Skin of body (tissue), 1 donor: ENCODE measurements at regions not wholly inside any gene's neighbourhood (a gene's known extent, or its start where the extent isn't known, plus 50 kb on each side); places are given as distances from the start of the nearest gene placed in this dataset.
"Not testable (repeated sequence)": the region's sequence is repeated elsewhere in the genome, so short reads cannot be mapped to it uniquely, and the experiment has no call there.

Experiments
- DNase-seq: peaks from one replicate; lab custom pipeline; 2025; lab: John Stamatoyannopoulos, UW

DNA sequence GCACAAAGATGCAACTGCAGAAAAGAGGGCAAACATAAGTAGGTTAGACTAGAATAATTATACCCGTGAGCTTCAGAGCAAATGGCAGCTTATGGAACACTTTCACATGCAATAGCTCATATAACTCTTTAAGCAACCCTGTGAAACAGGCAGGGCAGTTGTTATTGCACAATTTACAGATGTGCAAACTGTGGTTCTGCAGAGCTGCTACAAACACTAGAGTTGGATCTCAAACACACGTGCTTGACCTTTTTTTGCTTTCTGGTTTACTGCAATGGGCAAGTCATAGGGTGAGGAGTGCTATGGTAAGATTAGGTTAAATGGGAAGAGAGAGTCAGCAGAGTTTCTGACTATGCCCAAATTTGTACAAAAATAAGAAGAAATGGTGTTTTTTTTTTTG is 610.8 kb downstream of the GATA3 start:
- no peak for DNase-seq

DNA sequence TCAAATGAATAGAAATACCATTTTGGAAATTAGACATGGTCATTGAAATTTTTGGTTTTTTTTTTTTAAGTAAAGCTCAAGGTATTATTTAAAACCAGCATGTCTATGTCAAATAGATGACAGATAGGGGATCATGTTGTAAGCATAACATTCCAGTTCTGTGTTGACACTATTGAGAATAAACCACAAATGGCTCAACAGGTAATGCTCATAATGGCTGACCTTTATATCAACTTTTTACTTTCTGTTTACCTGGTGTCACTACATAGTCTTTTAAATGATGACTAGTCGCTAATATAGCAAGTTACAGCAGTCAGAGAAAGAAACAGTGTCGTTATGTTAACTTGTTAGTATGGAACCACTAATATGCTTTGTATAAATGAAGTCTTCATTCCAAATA is 616.0 kb downstream of the GATA3 start:
- no peak for DNase-seq

DNA sequence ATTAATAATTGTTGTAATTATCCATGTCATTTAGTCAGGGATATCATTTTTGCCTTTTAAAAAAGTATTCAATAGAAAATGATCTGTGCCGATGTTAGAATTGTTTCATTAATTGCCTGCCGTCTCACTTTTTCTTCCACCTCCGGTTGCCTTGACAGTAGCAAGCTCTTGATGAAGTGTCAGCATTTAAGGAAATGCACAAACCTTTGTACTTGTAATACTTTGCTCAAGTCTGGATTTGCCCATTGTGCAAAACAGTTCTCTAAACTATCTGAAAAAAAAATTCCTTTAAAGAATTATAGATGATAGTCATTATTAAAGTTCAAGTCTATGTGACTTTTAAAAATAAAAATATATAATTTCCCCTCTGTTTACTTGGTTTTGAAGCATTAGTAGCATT is 619.7 kb downstream of the GATA3 start:
- no peak for DNase-seq

DNA sequence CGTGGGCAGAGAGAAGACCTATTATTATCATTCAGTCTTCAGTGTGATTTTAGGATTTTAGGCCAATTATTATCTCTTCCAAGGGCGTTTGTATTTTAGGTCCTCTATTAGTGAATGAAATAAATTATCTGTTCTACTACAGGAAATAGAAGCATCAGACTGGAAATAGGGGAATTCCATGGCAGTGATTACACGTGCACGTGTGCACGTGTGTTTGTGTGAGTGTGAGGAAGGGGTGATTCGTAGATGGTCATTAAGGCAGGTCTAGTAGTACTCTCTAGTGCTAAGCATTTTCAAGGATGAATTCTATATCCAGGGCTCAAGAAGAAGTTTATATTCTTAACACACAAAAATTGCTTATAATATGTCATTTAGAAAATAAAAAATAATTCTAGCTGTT is 623.2 kb downstream of the GATA3 start:
- DNase-seq = no peak

DNA sequence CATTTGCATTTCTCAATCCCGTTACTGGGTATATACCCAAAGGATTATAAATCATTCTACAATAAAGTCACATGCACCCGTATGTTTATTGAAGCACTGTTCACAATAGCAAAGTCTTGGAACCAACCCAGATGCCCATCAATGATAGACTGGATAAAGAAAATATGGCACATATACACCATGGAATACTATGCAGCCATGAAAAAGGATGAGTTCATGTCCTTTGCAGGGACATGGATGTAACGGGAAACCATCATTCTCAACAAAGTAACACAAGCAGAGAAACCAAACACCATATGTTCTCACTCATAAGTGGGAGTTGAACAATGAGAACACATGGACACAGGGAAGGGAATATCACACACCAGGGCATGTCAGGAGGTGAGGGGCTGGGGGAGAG is 630.4 kb downstream of the GATA3 start:
- not testable (repeated sequence) for DNase-seq

DNA sequence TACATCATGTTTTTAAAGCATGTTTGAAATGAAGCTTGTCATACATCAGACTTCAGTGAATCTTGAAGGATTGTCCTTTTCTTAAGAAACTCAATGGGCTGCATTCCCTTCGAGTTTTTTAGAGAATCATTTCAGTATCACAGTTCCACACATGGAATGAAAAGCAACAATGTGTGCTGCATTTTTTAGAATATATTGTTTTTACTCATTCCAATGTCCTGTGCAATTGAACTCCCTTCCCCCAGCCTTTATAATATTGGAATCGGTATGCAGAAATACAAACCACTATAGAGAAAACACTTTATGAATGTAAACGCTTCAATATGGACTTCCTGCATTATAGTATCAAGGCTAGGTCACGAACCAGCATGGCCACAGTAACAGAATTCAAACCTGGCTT is 634.4 kb downstream of the GATA3 start:
- DNase-seq = no peak

DNA sequence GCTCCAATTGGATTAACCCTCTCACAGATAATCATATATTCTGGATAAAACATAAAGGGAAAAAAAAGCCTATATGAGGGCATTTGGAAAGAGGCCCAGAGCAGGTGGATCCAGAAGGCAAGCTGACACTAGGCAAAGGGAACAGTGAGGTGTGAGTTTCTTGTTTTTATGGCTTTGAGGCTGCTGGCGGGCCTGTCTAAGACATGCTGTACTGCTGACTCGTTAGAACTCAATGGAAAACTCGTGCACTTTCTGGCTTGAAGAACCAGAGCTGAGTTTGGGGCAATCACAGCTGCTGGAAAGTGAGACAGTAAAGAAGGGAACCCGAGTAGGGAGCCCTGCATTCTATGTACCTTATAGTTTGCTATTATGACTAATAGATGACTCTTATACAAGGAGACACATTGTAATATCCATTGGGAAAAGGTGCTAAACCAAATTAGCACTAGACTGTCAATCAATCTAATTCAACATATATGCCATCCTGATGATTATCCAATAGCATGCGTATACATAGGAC is 637.1 kb downstream of the GATA3 start:
- no peak for DNase-seq

DNA sequence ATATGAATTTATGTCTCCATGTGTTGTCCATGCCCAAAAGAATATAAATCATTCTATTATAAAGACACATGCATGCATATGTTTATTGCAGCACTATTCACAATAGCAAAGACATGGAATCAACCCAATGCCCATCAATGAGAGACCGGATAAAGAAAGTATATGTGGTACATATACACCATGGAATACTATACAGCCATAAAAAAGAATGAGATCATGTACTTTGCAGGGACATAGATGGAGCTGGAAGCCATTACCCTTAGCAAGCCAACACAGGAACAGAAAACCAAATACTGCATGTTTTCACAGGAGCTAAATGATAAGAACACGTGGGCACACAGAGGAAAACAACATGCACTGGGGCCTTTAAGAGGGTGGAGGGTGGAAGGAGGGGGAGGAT is 639.1 kb downstream of the GATA3 start:
- not testable (repeated sequence) for DNase-seq

DNA sequence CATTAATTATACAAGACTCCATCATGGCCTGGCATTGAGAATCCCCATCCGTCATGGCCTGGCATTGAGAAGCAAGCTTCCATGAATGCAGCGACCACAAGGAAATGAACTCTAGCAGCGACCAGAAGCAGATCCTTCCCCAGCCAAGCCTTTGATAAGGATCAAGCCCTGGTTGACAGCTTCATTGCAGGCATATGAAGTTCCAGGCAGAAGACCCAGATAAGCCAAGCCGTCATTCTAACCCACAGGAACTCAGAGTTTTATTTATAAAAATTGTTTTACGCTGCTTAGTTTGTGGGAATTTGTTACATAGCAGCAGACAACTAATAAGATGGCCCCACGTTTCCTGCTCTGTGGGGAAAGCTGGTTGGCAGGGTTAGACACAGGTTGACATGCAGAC is 642.3 kb downstream of the GATA3 start:
- DNase-seq = no peak

DNA sequence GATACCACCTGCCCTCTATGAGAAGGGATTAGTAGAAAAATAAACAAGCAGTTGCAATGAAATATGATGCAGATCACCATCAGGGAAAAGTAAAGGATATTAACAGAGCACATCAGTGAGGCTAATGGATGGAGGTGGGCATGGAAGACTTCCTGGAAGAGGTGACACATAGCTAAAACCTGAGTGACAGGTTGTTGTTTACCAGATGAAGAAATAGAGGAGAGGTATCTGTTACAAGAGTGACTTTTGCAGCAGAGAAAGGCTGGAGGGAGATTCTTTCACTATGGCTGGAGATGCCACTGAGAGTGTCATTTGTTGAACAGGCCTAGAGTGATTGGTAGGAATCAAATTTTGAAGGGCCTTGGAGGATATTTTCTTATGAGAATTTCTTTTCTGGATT is 646.2 kb downstream of the GATA3 start:
- no peak for DNase-seq

DNA sequence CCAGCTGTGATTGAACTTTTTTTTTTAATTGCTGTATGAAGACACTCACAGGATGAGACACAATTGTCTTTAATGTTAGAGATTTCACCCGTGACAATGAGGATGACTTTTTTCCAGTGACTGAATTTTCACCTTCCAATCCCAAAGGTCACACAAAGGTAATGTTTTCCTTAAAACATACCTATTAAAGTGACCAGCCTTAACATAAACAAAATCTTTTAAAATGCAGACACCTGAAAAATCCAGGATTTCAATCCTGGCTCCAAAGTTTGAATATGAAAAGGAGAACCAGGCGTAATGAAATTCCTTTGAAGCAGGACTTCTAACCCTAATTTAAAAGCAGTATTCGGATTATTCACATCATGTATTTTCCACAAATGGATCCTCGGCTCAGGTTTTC is 647.7 kb downstream of the GATA3 start:
- no peak for DNase-seq

DNA sequence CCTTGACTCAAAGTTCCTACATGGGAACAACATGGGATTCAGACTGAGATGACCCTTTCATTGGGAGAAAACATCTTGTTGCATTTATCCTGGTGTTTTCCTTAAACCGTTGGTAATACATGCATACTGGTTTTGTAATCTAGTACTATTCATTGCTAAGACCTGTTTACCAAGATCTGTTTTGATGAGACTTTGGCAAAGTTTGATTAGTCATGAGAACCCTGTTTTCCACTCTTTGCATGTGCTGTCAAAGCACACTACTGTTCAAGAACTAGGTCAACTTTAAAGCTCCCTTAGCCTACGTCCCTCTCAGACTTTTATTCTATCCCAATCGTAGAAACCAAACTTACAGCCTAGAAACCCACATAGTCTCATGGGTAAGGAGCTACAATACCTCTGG is 650.9 kb downstream of the GATA3 start:
- no peak for DNase-seq

DNA sequence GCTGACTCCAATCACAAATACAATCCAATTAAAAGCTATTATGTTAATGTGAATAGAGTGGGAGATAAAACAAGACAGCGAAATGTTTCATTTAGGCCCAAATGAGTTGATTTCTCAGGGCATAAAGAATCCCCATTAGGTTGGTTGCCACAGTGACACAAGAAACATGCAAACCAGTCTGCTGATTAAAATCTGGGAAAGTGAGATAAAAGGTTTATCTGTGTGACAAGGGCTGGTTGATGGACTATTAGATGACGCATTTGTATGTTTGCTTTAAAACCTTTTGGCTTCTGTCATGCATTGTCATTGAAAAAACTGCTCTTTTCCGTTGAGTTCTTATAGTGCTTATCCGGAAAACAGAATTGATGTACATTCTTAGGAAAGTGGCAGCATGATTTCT is 658.2 kb downstream of the GATA3 start:
- DNase-seq = no peak

DNA sequence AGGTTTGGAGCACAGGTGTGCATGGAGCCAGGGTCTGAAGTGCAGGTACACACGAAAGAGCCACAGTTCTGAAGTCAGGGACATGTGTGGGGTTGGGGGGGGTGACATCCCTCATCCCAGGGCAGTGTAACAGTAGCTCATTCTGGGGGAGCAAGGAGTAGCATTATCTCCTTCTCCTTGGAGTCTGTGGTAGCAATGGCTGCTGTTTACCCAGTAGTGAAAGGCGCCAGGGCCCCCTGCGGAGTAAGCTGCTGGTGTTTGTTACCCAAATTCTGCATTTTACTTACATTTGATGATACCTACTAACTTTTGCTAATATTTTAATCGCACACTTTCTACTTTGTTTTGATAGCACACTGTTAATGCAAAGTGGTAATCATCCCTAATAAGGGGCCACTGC is 665.5 kb downstream of the GATA3 start:
- DNase-seq = no peak

DNA sequence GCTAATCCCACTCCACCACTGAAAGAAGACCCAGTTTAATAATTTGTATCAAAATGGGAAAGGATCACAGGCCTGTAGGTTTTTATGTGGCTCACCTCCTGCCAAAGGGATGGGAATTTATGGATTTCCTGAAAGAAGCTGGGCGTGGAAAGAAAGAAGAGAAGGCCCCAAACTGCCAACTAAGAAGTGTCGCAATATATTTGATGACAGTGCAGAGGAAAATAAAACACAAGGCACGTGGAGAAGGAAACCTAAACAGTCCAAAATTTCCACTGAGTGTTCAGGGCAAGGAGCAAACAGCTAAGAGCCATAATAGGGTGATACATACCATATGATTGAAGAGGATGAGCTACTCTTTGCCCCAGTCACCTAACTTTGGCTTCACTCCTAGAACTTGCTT is 667.2 kb downstream of the GATA3 start:
- no peak for DNase-seq

DNA sequence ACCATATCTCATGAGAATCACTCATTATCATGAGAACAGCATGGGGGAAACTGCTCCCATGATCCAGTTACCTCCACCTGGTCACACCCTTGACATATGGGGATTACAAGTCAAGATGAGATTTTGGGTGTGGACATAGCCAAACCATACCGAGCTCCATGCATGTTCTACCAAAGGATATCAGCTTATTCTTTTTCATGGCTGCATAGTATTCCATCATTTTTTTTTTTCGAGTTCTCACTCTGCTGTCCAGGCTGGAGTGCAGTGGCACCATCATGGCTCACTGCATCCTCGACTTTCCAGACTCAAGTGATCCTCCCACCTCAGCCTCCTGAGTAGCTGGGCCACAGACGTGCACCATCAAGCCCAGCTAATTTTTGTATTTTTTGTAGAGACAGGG is 668.3 kb downstream of the GATA3 start:
- no peak for DNase-seq

DNA sequence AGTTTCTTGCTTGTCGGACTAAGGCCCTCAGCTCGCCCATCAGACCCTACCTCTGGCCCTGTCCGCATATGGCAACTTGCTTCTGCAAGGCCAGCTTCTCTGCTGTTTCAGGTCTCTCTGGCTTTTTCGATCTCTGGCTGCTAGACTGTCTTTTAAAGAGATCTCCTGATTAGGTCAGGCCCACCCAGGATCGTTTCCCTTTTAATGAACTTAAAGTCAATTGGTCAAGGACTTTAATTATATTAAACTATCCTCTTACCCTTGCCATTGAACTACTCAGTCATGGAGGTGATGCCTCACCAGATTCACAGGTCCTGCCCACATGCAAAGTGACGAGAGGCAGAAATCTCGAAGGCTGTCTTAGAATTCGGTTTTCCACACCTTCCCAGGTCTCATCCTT is 670.9 kb downstream of the GATA3 start:
- no peak for DNase-seq

DNA sequence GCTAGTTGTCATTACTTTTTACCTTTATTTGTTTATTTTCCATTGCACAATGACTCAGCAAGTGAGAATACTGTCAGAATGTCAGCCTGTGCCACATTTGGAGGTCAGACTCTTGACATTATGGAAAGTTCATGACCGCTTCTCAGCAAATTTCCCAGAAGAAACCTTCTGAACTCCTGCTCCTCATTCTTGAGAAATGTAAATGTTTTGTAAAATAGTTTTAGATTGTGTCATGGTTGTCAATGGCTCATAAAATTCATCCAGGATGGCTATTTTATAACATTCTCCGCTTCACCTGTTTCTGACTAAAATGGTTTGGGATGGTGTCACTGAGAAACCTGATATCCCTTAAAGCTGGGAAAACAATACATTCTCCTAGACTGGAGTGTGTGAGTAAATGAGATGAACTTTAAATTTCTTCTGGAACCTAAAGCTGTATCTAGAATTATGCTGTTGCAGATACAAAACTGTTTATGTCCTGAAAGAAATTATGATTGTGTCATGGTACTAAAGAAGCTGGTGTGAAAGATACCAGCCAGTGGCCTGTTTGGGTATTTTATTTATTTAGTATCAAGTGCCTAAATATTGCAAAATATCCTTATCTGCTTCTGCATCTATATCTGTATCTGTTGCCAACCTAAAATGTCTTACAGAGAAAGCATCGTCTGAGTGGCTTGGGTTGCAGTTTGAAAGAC is 671.7 kb downstream of the GATA3 start:
- no peak for DNase-seq

DNA sequence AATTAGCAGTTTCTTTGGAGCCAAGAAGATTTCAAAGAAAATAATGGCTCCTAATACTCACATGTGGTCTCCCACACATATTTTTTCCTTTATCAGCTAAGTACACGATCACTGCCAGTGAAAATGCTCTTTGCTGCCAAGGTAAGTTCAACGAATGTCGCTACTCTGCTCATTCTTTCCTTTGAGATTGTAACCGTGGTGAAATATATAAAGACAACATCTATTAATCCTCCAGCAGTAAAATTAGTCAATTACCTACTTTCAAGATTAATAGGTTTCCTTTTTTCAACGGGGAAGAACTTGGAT is 672.2 kb downstream of the GATA3 start:
- no peak for DNase-seq

DNA sequence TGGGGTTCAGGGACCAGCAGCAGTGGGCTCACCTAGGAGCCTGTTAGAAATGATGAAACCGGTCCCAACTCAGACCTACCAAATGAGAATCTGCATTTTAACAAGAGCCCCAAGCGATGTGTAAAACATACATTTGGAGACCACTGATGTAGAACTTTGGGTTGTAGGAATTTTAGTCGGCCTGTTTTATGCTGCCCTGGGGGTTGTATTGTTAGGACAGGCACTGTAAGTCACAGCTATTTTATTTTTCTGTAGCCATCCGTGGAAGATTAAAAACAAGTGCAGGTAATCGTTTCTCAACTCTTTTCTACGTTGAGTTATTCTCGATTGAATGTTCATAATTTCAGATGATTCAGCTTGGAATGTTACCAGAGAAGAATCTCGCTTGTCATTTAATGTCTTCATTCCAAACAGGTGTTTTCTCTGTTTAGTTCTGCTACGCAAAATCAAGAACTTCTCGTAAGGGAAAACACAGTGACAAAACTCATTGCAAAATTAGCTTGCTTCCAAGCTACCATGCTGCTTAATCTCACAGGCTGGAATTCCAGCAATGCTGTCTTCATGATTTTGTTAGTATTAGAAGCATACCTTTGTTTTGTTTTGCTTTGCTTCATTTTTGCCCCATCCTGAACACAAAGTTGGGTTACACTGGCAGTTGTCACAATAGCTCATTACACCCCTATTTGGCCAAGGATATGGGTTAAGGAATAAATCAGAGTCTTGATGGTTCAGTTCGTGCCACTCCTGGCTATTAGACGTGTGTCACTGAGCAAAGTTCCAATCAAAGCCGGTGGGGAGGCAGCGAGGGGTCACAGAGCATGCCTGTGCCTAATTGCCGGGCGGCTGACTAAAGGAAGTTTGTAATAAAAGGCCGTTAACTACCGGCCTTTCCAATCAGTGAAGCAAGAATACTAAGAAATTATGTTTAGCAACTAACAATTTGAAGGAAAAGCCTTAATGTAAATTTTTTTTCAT is 676.9 kb downstream of the GATA3 start:
- no peak for DNase-seq

DNA sequence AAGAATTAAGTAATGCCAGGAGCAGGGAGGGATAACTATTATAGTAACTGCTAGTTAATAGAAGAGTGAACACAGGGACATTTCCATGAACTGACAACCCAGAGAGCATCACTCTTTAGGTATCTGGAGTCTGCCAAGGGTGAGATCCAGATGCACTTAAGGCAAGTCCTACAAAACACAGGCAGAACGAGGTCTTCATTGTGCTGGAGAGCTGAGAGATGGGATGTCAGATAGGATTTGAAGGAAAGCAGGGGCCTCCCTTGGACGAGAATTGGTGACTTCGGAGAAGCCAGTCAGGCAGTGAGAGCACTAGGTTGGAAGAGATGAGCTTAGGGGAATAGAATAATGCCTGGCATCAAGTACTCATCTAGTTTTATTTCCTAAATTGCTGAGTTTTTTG is 684.5 kb downstream of the GATA3 start:
- no peak for DNase-seq

DNA sequence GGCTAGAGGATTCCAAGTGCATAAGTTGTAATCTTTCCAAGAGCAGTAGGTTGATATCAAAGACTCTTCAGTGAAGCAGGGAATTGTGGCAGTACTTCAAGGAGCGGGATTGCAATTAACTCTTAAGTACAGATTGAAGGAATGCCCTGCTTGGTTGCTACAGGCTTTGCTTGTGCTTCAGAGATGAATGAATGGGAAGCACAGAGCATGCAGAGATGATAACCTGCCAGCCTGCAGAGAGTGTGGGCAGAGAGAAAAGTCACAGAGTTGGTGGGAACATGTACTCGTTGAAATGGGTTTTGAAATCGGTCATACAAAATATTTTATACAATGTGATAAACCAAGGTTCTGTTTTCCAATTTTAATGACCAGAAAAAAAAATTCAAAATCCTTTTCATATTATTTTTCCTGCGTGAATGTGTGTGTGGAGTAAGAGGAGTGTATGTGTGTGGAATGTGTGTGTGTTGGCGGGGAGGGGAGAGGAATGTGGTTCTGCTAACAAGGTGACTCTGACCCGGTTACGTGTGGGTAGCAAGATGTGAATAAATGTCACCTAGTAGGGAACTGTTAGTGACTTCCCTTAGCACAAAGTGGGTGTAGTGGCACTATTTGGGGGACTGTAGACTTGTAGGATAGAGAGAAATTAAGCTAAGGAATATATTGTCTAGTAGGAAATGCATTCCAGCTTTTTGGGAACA is 697.8 kb downstream of the GATA3 start:
- no peak for DNase-seq
